Adipocyte (in vitro differentiated cells): ENCODE measurements at regions not wholly inside any gene's neighbourhood (a gene's known extent, or its start where the extent isn't known, plus 50 kb on each side); places are given as distances from the start of the nearest gene placed in this dataset.

Experiments used
- DNase-seq: peaks from one replicate; pipeline ENCODE4 v3.0.0-alpha.2; 2015; ENCODE audit warnings: low read depth
- H3K27me3 ChIP-seq: replicated peaks from 2 replicates; pipeline ENCODE4 v1.7.0; 2013; ENCODE audit warnings: mild to moderate bottlenecking, low read length, moderate library complexity; ENCODE audit not compliant: control insufficient read depth, insufficient read depth
- H3K36me3 ChIP-seq: 2 replicates; pipeline ENCODE4 v1.7.0; 2013; ENCODE audit warnings: low read length, mild to moderate bottlenecking, moderate library complexity; ENCODE audit not compliant: control insufficient read depth, insufficient read depth, severe bottlenecking
- H3K4me1 ChIP-seq: 2 replicates; pipeline ENCODE4 v1.7.0; 2013; ENCODE audit warnings: mild to moderate bottlenecking, low read length, moderate library complexity; ENCODE audit not compliant: control insufficient read depth, insufficient read depth
- H3K4me3 ChIP-seq: 2 replicates; pipeline ENCODE4 v1.7.0; 2013; ENCODE audit warnings: mild to moderate bottlenecking, low read length, moderate library complexity
- H3K9ac ChIP-seq: 2 replicates; pipeline ENCODE4 v1.7.0; 2013; ENCODE audit warnings: mild to moderate bottlenecking, low read length, moderate library complexity
- H3K9me3 ChIP-seq: 2 replicates; pipeline ENCODE4 v1.7.0; 2013; ENCODE audit warnings: mild to moderate bottlenecking, low read length, moderate library complexity; ENCODE audit not compliant: control insufficient read depth

DNA sequence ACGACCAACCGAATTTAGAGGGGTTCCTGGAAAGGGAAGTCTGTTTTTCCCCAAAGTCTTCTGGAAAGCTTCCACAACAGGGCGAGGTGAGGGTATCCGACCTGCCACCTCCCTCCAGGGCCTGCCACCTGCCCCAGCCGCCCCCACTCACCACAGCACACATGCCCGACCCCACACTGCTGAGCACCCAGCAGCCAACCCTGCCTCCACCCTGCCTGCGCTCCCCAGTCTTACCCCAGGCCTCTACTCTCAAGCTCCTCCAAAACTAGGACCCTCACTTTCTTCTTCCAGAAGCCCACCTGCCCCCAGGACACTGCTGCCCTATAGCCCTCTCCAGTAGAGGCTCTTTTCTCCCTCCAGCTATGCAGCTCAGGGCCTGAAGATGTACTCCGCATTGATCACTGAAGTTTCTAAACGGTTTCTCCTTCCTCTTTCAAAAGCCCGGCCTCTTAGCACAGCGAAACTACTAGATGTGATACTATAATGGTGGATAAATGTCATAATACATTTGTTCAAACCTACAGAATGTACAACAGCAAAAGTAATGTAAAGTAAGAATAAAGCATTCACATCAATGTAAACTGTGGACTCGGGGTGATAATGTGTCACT is 128.8 kb upstream of the SLC1A4 start:
- H3K36me3 ChIP-seq = no peaks in the 10 kb centered on the region
- peaks cover 46% of the 10 kb centered on the region for H3K4me1 ChIP-seq
- no peaks in the 10 kb centered on the region for H3K9me3 ChIP-seq
- peak overlapping the region; percentile 75 for H3K4me3 ChIP-seq
- no peaks in the 10 kb centered on the region for H3K27me3 ChIP-seq
- H3K9ac ChIP-seq = peak overlapping the region; percentile 86
- no peak for DNase-seq

DNA sequence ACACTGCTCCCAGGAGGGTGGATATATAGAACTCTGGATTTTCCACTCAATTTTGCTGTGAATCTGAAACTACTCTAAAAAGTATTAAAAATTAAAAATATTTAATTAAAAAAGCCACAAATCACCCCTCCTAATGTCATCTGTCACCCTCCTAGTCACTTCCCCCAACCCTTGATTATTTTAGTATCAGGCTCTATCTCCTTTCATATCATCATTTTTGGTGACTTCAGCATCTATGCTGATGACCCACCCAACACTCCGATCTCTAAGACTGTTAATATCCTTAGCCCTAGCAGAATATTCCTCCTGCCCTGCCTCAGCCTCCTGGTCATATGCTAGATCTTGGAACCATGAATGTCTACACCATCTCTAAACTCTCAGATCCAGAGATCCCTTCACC is 128.3 kb upstream of the SLC1A4 start:
- H3K9me3 ChIP-seq = no peaks in the 10 kb centered on the region
- no peak for DNase-seq
- H3K9ac ChIP-seq = no peak overlapping the region

DNA sequence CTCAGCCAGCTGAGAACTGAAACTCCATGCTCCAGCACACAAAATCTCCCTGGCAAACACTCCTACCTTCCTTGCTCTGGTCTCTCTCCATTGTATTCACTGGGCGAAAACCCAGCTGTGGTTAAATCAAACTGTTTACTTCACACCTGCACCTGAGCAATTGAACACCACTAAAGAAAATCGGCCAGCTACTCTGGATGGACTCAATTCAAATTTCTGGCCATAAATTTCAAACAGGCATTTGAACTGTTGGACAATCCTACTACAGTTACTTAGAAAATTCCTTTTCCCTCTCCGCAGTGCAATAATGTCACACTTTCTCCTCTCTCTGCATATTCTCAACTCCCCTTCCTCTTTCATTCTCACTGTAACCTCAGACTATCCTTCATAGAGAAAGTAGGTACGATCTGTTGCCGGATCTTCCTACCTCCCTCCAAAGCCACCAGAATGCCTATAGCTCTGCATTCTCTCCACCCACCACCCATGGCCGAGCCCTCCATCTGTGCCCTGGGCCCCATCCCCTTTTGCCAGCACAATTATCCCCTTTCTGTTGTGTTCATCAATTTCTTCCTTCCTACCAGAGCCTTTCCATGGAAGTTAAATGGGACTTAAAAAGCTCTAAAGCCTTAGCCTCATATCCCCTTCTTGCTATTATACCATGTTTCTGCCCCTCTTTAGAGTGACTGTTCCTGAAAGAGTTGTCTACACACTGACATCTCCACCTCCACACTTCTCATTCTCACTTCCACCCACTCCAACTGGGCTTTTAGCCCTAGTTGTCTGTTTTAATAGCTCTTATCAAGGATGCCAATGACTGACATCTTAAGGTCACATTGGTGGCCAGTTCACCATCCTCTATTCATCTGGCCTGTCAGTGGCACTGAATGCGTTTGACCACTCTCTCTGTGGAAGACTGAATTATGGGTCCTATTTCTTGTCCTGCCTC is 127.5 kb upstream of the SLC1A4 start:
- DNase-seq = no peak
- no peaks in the 10 kb centered on the region for H3K9me3 ChIP-seq
- no peak overlapping the region for H3K9ac ChIP-seq
- H3K4me1 ChIP-seq = peaks cover 57% of the 10 kb centered on the region
- no peaks in the 10 kb centered on the region for H3K36me3 ChIP-seq
- no peaks in the 10 kb centered on the region for H3K27me3 ChIP-seq
- H3K4me3 ChIP-seq = no peak overlapping the region

More for the DNA sequence above, 128.3 kb upstream of the SLC1A4 start:
- Histone ChIP-seq H3K36me3 (no peaks in the 10 kb centered on the region), H3K4me1 (peaks cover 49% of the 10 kb centered on the region), H3K4me3 (no peak overlapping the region), H3K27me3 (no peaks in the 10 kb centered on the region)

DNA sequence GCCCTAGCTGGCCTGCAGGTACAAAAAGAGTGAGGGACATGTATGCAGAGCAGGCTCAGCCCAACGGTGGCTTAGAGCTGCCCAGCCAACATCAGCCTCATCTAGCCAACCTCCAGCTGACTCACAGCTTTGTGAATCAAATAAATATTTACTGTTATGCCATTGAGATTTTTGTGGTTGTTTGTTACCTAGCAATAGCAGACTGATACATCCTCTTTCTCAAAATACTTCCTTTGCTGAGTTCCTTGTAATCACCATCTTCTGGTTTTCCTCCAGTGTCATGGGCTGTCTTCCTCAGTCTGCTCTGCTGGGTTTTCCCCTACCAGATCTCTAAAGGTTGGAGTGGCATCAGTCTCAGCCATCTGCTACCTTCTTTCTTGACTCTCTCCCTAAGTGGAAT is 126.6 kb upstream of the SLC1A4 start:
- H3K9me3 ChIP-seq = no peaks in the 10 kb centered on the region
- no peaks in the 10 kb centered on the region for H3K27me3 ChIP-seq
- peaks cover 54% of the 10 kb centered on the region for H3K4me1 ChIP-seq
- H3K36me3 ChIP-seq = no peaks in the 10 kb centered on the region
- no peak overlapping the region for H3K4me3 ChIP-seq
- no peak for DNase-seq
- no peak overlapping the region for H3K9ac ChIP-seq

DNA sequence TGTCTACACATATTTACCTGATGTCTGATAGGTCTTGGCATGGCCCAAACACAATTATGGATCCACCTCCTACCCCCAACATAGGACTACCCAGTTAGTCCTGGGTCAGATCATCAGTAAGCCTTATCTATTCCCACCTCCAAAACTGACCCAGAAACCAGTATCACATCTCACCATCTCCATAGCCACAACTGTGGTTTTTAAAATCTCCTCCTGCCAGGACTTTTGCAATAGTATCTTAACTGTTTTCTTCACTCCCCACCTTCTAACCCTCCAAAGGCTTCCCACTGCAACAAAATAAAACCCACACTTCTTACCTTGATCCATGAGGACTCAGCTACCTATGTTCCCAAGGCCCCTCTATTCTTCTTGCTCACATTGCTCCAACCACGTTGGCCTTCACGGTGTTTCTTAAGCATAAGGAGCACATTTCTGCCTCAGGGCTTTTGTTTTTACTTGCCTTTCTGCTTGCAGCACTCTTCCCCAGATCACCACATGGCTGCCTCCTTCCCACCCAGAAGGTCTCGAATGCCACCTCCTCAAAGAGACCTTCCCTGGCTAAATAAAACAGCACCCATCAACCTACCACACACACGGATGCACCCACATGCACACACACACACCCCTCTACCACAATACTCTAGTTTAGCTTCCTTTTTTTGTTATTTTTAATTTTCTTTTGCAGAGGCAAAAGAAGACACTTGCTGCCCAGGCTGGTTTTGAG is 125.9 kb upstream of the SLC1A4 start:
- H3K36me3 ChIP-seq = no peaks in the 10 kb centered on the region
- no peaks in the 10 kb centered on the region for H3K27me3 ChIP-seq
- H3K4me1 ChIP-seq = peaks cover 47% of the 10 kb centered on the region
- no peak overlapping the region for H3K4me3 ChIP-seq
- H3K9me3 ChIP-seq = no peaks in the 10 kb centered on the region
- no peak for DNase-seq
- no peak overlapping the region for H3K9ac ChIP-seq

DNA sequence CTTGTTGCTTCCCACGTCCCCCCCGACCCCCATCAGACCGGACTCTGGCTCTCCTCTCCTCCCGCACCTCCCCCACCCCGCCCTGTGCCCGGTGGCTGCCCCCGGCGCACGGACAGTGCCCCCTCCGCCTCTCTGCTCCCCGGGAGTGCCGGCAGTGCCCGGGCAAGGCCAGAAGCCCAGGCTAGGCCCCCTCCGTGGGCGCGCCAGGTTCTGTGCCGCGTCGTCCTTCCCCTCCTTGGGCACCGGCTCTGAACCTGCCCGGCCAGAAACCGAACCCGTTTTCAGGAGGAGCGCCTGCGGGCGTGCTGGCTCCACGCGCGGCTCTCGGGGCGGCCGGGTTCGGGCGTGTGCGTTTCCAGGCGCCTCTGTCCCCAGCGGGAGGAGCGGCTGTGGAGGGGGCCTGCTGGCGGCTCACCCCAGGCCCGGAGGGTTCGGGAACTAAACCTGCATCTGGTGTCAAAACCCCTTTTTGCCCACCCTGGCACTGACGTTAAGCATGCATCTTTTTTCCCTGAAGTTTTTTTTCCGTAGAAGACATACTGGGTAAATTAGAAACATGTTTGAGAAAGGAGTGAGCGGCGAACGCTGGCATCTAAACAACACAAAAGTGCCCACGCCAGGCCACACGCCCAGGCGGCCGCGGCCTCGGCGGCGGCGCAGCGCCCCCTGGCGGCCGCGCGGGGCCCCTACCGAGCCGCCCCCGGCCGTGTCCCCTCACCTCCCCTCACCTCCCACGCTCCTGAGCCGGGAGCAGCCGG is 123.9 kb upstream of the SLC1A4 start:
- no peaks in the 10 kb centered on the region for H3K27me3 ChIP-seq
- peaks cover 30% of the 10 kb centered on the region for H3K4me1 ChIP-seq
- H3K4me3 ChIP-seq = peak overlapping the region; percentile 79
- no peaks in the 10 kb centered on the region for H3K36me3 ChIP-seq
- peak; percentile 90 for DNase-seq
- no peaks in the 10 kb centered on the region for H3K9me3 ChIP-seq
- H3K9ac ChIP-seq = peak overlapping the region; percentile 89

DNA sequence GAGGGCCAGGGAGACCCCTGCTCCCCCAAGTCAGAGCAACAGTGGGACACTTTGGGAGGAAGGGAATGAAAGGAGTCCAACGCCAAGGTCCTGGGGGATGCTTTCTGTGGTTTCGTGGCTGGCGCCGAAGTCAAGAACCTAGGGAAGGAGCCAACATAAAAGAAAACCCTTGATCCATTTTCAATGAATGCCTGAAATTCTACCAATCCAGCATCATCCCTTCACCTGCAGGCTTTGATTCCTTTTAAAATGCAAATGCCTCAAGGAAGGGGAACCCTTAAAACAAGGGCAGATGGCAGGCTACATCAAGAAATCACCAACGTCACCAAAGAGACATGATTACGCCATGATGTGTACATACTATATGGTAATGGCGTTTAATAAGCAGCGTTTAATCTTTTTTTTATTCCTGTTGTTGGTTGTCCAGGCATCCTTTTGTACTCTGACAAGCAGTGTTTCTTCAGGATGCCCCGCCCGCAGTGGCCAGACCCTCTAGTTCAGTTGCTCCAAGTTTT is 123.3 kb upstream of the SLC1A4 start:
- no peak for DNase-seq
- H3K27me3 ChIP-seq = no peaks in the 10 kb centered on the region

DNA sequence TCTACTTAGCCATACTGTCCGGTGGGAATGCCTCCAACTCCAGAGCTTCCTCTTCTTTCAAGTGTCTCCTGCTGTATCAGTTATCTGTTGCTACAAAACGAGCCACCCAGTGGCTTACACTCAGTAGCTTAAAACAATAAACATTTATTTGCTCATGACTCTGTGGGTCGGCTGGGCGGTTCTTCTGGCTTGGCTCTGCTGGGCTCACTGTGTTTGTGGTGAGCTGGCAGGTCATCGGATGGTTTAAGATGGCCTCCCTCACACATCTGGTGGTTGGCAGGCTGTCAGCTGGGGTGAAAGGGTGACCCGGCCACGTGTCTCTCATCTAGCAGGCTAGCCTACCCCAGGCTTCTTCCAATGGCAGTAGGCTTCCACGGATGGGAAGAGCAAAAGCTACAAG is 122.4 kb upstream of the SLC1A4 start:
- DNase-seq = peak; percentile 72
- Histone ChIP-seq H3K9ac (no peak overlapping the region), H3K4me3 (peak overlapping the region; percentile 33), H3K36me3 (no peaks in the 10 kb centered on the region), H3K4me1 (peaks cover 26% of the 10 kb centered on the region), H3K9me3 (no peaks in the 10 kb centered on the region), H3K27me3 (no peaks in the 10 kb centered on the region)

More for the DNA sequence above, 123.3 kb upstream of the SLC1A4 start:
- Histone ChIP-seq H3K36me3 (no peaks in the 10 kb centered on the region), H3K4me3 (peak overlapping the region; percentile 79), H3K9ac (peak overlapping the region; percentile 89), H3K4me1 (peaks cover 26% of the 10 kb centered on the region), H3K9me3 (no peaks in the 10 kb centered on the region)

DNA sequence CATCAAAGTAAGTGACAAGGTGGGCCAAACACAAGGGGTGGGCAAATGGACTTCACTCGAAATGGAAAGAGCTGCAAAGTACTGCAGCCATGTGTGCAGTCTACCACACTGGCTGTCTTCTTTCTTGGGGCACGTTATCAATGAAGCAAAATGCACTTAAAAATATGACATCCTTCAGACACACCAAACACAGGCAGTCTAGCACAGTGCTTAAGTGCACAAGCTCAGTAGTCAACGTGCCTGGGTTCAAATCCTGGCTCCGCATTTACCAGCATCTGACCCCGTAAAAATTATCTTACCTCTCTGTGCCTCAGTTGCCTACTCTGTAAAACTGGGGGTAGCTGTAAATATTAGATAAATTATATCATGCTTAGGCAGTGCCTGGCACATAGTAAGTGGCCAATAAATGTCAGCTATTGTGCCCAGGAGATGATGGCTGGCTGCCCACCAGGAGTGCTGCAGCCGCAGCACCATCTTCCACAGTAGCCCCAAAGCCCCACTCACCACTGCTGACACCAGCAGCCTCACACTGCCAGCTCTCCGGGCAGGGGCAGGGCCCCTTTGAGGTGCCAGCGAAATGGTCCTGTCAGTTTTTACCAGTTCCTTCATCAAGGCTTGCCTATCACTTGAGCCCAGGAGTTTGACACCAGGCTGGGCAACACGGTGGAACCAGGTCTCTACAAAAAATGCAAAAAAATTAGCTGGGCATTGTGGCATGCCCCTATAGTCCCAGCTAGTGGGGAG is 121.8 kb upstream of the SLC1A4 start:
- H3K4me1 ChIP-seq = peaks cover 26% of the 10 kb centered on the region
- H3K9me3 ChIP-seq = no peaks in the 10 kb centered on the region
- no peaks in the 10 kb centered on the region for H3K36me3 ChIP-seq
- H3K27me3 ChIP-seq = no peaks in the 10 kb centered on the region
- no peak overlapping the region for H3K9ac ChIP-seq
- DNase-seq = no peak
- no peak overlapping the region for H3K4me3 ChIP-seq

DNA sequence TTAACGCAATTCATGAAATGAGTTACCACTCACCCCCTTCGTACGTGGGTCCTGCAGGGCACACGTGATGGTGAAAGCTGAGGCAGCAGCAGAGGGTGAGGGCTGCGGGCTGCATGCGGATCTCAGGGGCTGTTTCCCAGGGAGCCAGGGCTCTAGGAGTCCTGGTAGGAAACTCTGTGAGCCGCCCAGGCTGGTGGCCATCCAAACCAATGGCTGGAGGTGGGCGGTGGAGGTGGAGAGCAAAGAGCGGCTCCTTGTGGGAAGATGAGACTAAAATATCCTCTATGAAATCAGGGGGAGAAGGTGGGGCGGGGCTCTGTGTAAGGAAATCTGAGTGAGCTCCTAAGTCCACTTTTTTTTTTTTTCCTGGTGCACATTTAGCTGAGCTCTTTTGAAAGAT is 120.1 kb upstream of the SLC1A4 start:
- H3K9me3 ChIP-seq = no peaks in the 10 kb centered on the region
- no peaks in the 10 kb centered on the region for H3K36me3 ChIP-seq
- no peak for DNase-seq
- no peak overlapping the region for H3K9ac ChIP-seq
- no peaks in the 10 kb centered on the region for H3K27me3 ChIP-seq
- peaks cover 25% of the 10 kb centered on the region for H3K4me1 ChIP-seq
- H3K4me3 ChIP-seq = no peak overlapping the region
